ENCODE measurements at regions not wholly inside any gene's neighbourhood (a gene's known extent, or its start where the extent isn't known, plus 50 kb on each side); places are given as distances from the start of the nearest gene placed in this dataset.

DNA sequence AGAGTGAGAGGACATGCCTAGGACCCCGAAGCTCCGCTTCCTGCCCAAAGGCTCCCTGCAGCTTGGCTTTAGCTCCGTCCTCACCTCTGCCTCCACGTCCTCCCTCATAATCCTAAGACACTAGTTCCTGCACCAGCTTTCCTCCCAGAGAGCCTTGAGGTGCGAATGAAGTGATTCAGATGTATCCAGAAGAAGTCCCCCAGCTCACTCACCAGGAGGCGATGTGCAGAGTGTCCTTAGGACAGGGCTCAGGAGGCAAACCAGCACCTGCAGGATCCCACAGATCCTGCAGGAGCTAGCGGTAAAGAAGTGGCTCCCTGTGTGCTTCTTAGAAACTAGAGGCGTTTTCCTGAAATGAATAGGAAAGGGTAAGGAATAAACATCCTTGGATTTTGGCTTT, 109.7 kb downstream of the HSPH1 start:
- Mint-ChIP-seq H3K27me3 (peaks cover 14% of the 10 kb centered on the region), H3K27ac (no peak overlapping the region), H3K4me1 (ENCODE audit: low read depth) (no peaks in the 10 kb centered on the region), H3K36me3 (ENCODE audit: low read depth) (no peaks in the 10 kb centered on the region), H3K4me3 (no peak overlapping the region), H3K9me3 (no peaks in the 10 kb centered on the region)
- Histone ChIP-seq H3K4me3 (ENCODE audit: low read length) (no peak overlapping the region), H3K4me1 (ENCODE audit: insufficient read depth, low read length) (peaks cover 4% of the 10 kb centered on the region), H3K9me3 (ENCODE audit: control insufficient read depth in 1 of 2, insufficient read depth in 1 of 2, low read length in 2 of 2) (no peaks in the 10 kb centered on the region), H3K27ac (ENCODE audit: low read depth in 1 of 2, low read length in 2 of 2) (no peak overlapping the region), H3K27me3 (ENCODE audit: control insufficient read depth in 1 of 2, insufficient read depth in 2 of 2, low read length in 2 of 2) (no peaks in the 10 kb centered on the region), H3K36me3 (ENCODE audit: insufficient read depth, low read length) (no peaks in the 10 kb centered on the region)
- ChIA-PET CTCF (no interaction called here), POLR2A (no interaction called here)
- no peak for DNase-seq
- intact Hi-C loops (cut with DNase I, micrococcal nuclease) = no loop called here
- no peak for ATAC-seq (ENCODE audit: poor library complexity)
- TF ChIP-seq, protein P1, sequence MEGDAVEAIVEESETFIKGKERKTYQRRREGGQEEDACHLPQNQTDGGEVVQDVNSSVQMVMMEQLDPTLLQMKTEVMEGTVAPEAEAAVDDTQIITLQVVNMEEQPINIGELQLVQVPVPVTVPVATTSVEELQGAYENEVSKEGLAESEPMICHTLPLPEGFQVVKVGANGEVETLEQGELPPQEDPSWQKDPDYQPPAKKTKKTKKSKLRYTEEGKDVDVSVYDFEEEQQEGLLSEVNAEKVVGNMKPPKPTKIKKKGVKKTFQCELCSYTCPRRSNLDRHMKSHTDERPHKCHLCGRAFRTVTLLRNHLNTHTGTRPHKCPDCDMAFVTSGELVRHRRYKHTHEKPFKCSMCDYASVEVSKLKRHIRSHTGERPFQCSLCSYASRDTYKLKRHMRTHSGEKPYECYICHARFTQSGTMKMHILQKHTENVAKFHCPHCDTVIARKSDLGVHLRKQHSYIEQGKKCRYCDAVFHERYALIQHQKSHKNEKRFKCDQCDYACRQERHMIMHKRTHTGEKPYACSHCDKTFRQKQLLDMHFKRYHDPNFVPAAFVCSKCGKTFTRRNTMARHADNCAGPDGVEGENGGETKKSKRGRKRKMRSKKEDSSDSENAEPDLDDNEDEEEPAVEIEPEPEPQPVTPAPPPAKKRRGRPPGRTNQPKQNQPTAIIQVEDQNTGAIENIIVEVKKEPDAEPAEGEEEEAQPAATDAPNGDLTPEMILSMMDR (IDR thresholded peaks at IDR 0.05) = no peak

GRCh38 chr13:31050486-31051400, 111.0 kb downstream of the HSPH1 start:
- peaks cover 14% of the 10 kb centered on the region for H3K27me3 Mint-ChIP-seq
- H3K27me3 ChIP-seq (ENCODE audit: control insufficient read depth in 1 of 2, insufficient read depth in 2 of 2, low read length in 2 of 2) = no peaks in the 10 kb centered on the region
- H3K27ac Mint-ChIP-seq = no peak overlapping the region
- ChIA-PET POLR2A (no interaction called here), CTCF (no interaction called here)
- DNase-seq (peak in 1 of 14 experiments; percentile 24), ATAC-seq (ENCODE audit: poor library complexity) (no peak)
- no peaks in the 10 kb centered on the region for H3K9me3 ChIP-seq (ENCODE audit: control insufficient read depth in 1 of 2, insufficient read depth in 1 of 2, low read length in 2 of 2)
- H3K36me3 ChIP-seq (ENCODE audit: insufficient read depth, low read length) = no peaks in the 10 kb centered on the region
- peaks cover 13% of the 10 kb centered on the region for H3K4me1 ChIP-seq (ENCODE audit: insufficient read depth, low read length)
- H3K4me1 Mint-ChIP-seq (ENCODE audit: low read depth) = peaks cover 7% of the 10 kb centered on the region
- no peak overlapping the region for H3K4me3 ChIP-seq (ENCODE audit: low read length)
- no peaks in the 10 kb centered on the region for H3K9me3 Mint-ChIP-seq
- H3K27ac ChIP-seq (ENCODE audit: low read depth in 1 of 2, low read length in 2 of 2) = no peak overlapping the region
- H3K36me3 Mint-ChIP-seq (ENCODE audit: low read depth) = no peaks in the 10 kb centered on the region
- intact Hi-C loops (cut with DNase I, micrococcal nuclease) = no loop called here
- H3K4me3 Mint-ChIP-seq = no peak overlapping the region
- TF ChIP-seq, protein P1 (IDR thresholded peaks at IDR 0.05) = no peak

DNA sequence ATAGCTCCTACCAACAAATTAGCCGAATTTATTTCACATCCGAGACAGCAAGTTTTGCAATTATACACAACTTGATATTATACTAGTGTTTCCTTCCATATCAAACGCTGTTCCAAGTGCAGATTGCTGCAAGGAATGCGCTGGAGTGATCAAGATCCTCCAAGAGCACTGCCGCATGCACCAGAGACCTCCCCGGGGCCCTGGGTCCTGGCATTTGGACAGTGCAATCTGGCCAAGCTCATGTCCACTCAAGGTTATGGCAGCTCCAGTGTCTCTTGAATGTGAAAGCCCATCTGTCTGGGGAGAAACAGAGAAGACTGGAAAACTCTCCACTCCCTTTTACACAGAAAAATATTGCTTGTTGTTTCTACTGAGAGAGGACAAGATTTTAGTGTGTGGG, 111.9 kb downstream of the HSPH1 start:
- Histone ChIP-seq H3K27ac (ENCODE audit: low read depth in 1 of 2, low read length in 2 of 2) (no peak overlapping the region), H3K4me1 (ENCODE audit: insufficient read depth, low read length) (peaks cover 22% of the 10 kb centered on the region), H3K36me3 (ENCODE audit: insufficient read depth, low read length) (no peaks in the 10 kb centered on the region), H3K9me3 (ENCODE audit: control insufficient read depth in 1 of 2, insufficient read depth in 1 of 2, low read length in 2 of 2) (no peaks in the 10 kb centered on the region), H3K4me3 (ENCODE audit: low read length) (no peak overlapping the region), H3K27me3 (ENCODE audit: control insufficient read depth in 1 of 2, insufficient read depth in 2 of 2, low read length in 2 of 2) (no peaks in the 10 kb centered on the region)
- H3K4me1 Mint-ChIP-seq (ENCODE audit: low read depth) = peaks cover 16% of the 10 kb centered on the region
- no peak overlapping the region for H3K27ac Mint-ChIP-seq
- H3K9me3 Mint-ChIP-seq = no peaks in the 10 kb centered on the region
- ATAC-seq (ENCODE audit: poor library complexity) = no peak
- ChIA-PET CTCF (interaction anchor here (0.7 kb wide), 1 partner anchor 24 kb away, joined by 3 read pairs; no protein-coding TSS in a partner anchor), POLR2A (no interaction called here)
- no peak overlapping the region for H3K4me3 Mint-ChIP-seq
- intact Hi-C loops (cut with DNase I, micrococcal nuclease) = loop anchor here in 1 of 2 experiments (10.0 kb wide), 1 partner anchor 375 kb away; no protein-coding TSS in a partner anchor
- H3K36me3 Mint-ChIP-seq (ENCODE audit: low read depth) = no peaks in the 10 kb centered on the region
- H3K27me3 Mint-ChIP-seq = peaks cover 14% of the 10 kb centered on the region
- no peak for DNase-seq
- TF ChIP-seq, protein P1 (IDR thresholded peaks at IDR 0.05) = no peak

All from CD4-positive, alpha-beta T cell (primary cell).